ENCODE measurements at regions not wholly inside any gene's neighbourhood (a gene's known extent, or its start where the extent isn't known, plus 50 kb on each side); places are given as distances from the start of the nearest gene placed in this dataset.
"Not testable (repeated sequence)": the region's sequence is repeated elsewhere in the genome, so short reads cannot be mapped to it uniquely, and the experiment has no call there.

DNA sequence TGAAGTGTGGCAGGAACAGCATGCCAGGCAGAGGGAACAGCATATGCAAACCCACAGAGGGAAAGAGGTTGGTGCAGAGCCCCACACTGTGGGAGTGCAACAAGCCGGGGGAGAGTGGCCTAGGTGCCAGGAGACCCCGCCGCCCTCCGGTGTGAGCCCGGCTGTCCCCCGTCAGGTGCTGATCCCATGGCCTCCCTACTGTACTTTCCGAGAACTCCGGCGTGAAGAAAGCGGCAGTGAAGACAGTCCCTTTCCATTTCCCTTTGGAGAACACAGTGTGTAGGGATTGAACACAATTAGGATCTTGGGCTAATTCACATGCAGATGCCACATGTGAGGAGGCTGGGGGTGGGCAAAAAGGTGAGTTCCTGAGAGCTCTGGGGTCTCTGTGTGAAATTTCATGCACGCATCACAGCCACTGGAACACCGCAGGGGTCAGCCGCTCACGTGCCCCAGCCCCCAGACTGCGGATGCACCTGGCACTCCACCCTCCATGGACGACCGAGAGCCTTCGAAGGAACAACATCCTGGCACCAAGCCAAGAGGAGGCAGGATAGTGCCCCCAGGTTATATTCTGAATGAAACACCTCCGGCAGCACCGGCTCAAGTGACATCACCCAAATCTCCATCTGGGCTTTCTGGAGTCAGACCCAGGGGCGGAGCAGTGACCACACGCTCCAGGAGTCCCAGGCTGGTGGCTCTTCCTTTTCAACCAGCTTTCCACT, 82.1 kb upstream of the PPP2R2D start:
- H3K9me3 ChIP-seq (ENCODE audit: control insufficient read depth, insufficient read depth, low read length): no peaks in the 10 kb centered on the region
- no peak overlapping the region for H3K4me3 ChIP-seq (ENCODE audit: low read depth, low read length)
- no peak overlapping the region for H3K27ac ChIP-seq (ENCODE audit: low read depth, low read length)
- WGBS (ENCODE audit: insufficient coverage): 86% methylated on average over 22 of the region's 22 CpGs
- H3K36me3 ChIP-seq (ENCODE audit: control insufficient read depth, insufficient read depth, low read length): no peaks in the 10 kb centered on the region
- DNase-seq (ENCODE audit: low read depth in 4 of 6, low spot score in 6 of 6): no peak
- no peaks in the 10 kb centered on the region for H3K27me3 ChIP-seq (ENCODE audit: control insufficient read depth, insufficient read depth, low read length)
- no peaks in the 10 kb centered on the region for H3K4me1 ChIP-seq (ENCODE audit: control insufficient read depth, insufficient read depth, low read length)

DNA sequence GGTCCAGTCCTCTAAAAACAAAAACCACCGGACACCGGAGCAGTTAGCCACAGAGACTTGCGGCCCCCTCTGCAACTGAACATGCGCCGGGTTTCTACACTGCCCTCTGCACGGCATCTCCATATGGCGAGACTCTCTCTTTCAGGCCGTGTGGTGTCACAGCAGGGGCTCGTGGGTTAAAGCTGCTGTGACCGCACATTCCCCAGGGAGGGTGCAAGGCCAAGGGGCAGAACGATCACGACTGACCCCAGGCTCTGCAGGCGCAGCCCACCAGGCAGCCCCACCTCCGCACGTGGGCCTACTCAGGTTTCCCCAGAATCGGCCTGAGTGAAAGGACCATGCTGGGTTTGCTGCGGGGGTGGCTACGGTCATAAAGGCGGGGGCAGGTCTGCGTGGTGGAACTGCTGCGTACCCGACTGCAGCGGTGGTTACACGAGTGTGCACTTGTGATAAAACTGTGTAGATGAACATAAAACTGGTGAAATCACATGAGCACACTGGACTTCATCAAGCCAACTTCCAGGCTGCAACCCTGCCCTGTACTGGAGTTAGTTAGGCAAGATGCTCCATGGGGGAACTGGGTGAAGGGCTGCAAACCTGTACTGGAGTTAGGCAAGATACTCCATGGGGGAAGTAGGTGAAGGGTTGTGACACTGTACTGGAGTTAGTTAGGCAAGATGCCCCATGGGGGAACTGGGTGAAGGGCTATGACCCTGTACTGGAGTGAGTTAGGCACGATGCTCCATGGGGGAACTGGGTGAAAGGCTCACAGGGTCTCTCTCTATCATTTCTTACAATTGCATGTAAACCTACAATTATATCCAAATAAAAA, 81.4 kb upstream of the PPP2R2D start:
- no peaks in the 10 kb centered on the region for H3K36me3 ChIP-seq (ENCODE audit: control insufficient read depth, insufficient read depth, low read length)
- no peaks in the 10 kb centered on the region for H3K4me1 ChIP-seq (ENCODE audit: control insufficient read depth, insufficient read depth, low read length)
- DNase-seq (ENCODE audit: low read depth in 4 of 6, low spot score in 6 of 6): no peak
- H3K9me3 ChIP-seq (ENCODE audit: control insufficient read depth, insufficient read depth, low read length): no peaks in the 10 kb centered on the region
- no peak overlapping the region for H3K4me3 ChIP-seq (ENCODE audit: low read depth, low read length)
- H3K27ac ChIP-seq (ENCODE audit: low read depth, low read length): no peak overlapping the region
- 44% methylated on average over 22 of the region's 25 CpGs for WGBS (ENCODE audit: insufficient coverage)
- no peaks in the 10 kb centered on the region for H3K27me3 ChIP-seq (ENCODE audit: control insufficient read depth, insufficient read depth, low read length)

DNA sequence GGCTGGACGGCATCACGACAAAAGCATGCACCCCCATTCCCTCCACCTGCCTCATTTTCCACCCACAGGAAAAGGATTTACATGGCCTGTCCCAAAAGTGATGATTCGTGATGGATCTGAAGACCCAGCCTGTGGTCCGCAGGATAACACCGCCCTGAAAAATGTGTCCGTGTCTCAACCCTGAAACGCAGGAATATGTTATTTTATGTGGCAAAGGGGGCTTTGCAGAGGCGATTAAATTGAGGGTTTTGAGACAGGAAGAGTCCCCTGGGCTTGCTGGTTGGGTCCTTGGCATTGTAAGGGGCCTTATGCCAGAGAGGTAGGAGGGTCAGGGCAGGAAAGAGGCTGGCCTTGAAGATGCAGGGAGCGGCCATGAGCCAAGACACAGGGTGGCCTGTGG, 80.2 kb upstream of the PPP2R2D start:
- no peak for DNase-seq (ENCODE audit: low read depth in 4 of 6, low spot score in 6 of 6)
- WGBS (ENCODE audit: insufficient coverage): 85% methylated on average over 9 of the region's 9 CpGs
- Histone ChIP-seq H3K27ac (ENCODE audit: low read depth, low read length) (no peak overlapping the region), H3K27me3 (ENCODE audit: control insufficient read depth, insufficient read depth, low read length) (peaks cover 2% of the 10 kb centered on the region), H3K36me3 (ENCODE audit: control insufficient read depth, insufficient read depth, low read length) (no peaks in the 10 kb centered on the region), H3K4me1 (ENCODE audit: control insufficient read depth, insufficient read depth, low read length) (peaks cover 6% of the 10 kb centered on the region), H3K4me3 (ENCODE audit: low read depth, low read length) (no peak overlapping the region), H3K9me3 (ENCODE audit: control insufficient read depth, insufficient read depth, low read length) (no peaks in the 10 kb centered on the region)

DNA sequence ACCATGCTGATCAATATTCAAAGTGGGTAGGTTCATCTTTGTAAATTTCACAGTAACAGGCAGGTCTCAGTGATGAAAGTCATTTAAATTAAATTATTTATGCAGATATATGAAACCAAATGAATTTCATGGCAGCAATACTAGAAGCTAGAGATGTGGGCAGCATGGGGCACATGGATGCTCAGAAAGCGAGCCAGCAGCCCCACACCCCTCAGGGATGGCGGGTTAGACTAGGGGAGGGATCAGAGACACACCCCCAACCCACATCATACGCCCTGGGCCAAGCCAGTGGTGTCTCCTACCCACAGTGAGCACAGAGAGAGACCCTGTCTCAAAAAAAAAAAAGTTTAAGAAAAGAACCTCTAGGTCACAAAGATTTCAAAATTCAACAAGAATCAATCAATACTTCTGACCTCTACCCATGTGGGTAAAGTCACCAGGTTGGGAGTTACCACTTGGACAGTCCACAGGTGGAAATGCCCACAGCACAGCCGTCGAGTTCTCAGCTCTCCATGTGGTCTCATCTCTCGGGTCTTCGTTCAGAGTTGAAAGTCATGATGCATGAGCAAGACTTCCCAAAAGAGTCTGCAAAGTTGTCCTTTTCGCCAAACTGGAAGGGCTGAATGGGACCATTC, 79.3 kb upstream of the PPP2R2D start:
- Histone ChIP-seq H3K36me3 (ENCODE audit: control insufficient read depth, insufficient read depth, low read length) (no peaks in the 10 kb centered on the region), H3K9me3 (ENCODE audit: control insufficient read depth, insufficient read depth, low read length) (no peaks in the 10 kb centered on the region), H3K27me3 (ENCODE audit: control insufficient read depth, insufficient read depth, low read length) (peaks cover 5% of the 10 kb centered on the region), H3K27ac (ENCODE audit: low read depth, low read length) (no peak overlapping the region), H3K4me1 (ENCODE audit: control insufficient read depth, insufficient read depth, low read length) (peaks cover 6% of the 10 kb centered on the region), H3K4me3 (ENCODE audit: low read depth, low read length) (no peak overlapping the region)
- DNase-seq (ENCODE audit: low read depth in 4 of 6, low spot score in 6 of 6): no peak
- WGBS (ENCODE audit: insufficient coverage): 95% methylated on average over 6 of the region's 8 CpGs

DNA sequence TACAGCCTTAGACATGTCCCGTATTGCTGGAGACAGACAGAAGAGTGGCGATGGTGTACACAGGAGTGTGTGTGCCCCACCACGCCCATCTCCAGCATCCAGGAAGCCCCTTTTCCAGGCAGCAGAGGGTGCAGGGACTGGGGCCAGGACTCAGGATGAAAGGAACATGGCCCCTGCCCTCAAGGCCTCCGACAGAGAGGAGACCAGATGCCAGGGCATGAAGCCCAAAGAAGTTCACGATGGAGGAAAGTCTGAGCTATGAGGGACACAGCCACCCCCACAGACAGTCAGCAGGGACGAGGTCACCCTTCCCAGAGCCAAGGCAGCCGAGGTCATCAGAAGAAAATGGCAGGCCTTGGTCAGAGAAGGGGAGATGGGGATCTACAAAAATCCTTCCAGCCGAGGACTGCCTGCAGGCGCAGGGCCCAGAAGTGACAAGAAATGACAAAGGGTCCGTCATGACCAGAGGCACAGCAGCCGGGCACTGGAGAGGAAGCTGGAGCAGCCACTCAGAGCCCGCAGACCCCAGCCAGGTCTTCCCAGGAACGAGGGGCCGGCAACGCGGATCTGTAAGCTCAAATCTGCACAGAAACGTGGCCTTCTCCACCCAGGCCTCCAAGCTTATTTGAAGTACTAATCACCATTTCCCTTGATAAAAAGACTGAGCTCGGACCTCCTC, 78.7 kb upstream of the PPP2R2D start:
- Histone ChIP-seq H3K9me3 (ENCODE audit: control insufficient read depth, insufficient read depth, low read length) (no peaks in the 10 kb centered on the region), H3K27me3 (ENCODE audit: control insufficient read depth, insufficient read depth, low read length) (peaks cover 5% of the 10 kb centered on the region), H3K27ac (ENCODE audit: low read depth, low read length) (no peak overlapping the region), H3K36me3 (ENCODE audit: control insufficient read depth, insufficient read depth, low read length) (no peaks in the 10 kb centered on the region), H3K4me3 (ENCODE audit: low read depth, low read length) (no peak overlapping the region), H3K4me1 (ENCODE audit: control insufficient read depth, insufficient read depth, low read length) (peaks cover 6% of the 10 kb centered on the region)
- WGBS (ENCODE audit: insufficient coverage): 77% methylated on average over 14 of the region's 18 CpGs
- DNase-seq (ENCODE audit: low read depth in 4 of 6, low spot score in 6 of 6): no peak

DNA sequence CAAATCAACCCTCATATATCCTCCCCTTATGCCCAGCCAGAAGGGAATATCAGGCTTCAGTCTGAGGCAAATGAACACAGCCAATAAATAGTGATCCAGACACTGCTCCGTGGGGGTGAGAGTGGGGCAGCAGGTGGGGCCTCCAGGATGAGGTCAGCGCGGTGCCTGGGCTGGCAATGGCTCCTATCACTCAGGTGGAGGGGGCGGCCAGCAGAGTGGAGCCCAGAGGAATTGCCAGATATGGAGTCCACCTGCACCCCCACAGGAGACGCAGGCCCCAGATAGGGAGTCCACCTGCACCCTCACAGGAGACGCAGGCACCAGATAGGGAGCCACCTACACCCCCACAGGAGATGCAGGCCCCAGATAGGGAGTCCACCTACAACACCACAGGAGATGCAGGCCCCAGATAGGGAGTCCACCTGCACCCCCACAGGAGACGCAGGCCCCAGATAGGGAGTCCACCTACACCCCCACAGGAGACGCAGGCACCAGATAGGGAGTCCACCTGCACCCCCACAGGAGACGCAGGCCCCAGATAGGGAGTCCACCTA, 78.0 kb upstream of the PPP2R2D start:
- DNase-seq (ENCODE audit: low read depth in 4 of 6, low spot score in 6 of 6): no peak
- H3K4me3 ChIP-seq (ENCODE audit: low read depth, low read length): no peak overlapping the region
- WGBS (ENCODE audit: insufficient coverage): 71% methylated on average over 8 of the region's 9 CpGs
- no peaks in the 10 kb centered on the region for H3K9me3 ChIP-seq (ENCODE audit: control insufficient read depth, insufficient read depth, low read length)
- H3K36me3 ChIP-seq (ENCODE audit: control insufficient read depth, insufficient read depth, low read length): no peaks in the 10 kb centered on the region
- peaks cover 6% of the 10 kb centered on the region for H3K4me1 ChIP-seq (ENCODE audit: control insufficient read depth, insufficient read depth, low read length)
- no peak overlapping the region for H3K27ac ChIP-seq (ENCODE audit: low read depth, low read length)
- H3K27me3 ChIP-seq (ENCODE audit: control insufficient read depth, insufficient read depth, low read length): peaks cover 5% of the 10 kb centered on the region

DNA sequence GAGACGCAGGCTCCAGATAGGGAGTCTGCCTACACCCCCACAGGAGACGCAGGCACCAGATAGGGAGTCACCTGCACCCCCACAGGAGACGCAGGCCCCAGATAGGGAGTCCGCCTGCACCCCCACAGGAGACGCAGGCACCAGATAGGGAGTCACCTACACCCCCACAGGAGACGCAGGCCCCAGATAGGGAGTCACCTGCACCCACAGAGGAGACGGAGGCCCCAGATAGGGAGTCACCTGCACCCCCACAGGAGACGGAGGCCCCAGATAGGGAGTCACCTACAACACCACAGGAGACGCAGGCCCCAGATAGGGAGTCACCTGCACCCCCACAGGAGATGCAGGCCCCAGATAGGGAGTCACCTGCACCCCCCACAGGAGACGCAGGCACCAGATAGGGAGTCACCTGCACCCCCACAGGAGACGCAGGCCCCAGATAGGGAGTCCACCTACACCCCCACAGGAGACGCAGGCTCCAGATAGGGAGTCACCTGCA, 77.2 kb upstream of the PPP2R2D start:
- H3K9me3 ChIP-seq (ENCODE audit: control insufficient read depth, insufficient read depth, low read length); H3K27ac ChIP-seq (ENCODE audit: low read depth, low read length); H3K4me1 ChIP-seq (ENCODE audit: control insufficient read depth, insufficient read depth, low read length); H3K4me3 ChIP-seq (ENCODE audit: low read depth, low read length); DNase-seq (ENCODE audit: low read depth in 4 of 6, low spot score in 6 of 6); H3K27me3 ChIP-seq (ENCODE audit: control insufficient read depth, insufficient read depth, low read length); H3K36me3 ChIP-seq (ENCODE audit: control insufficient read depth, insufficient read depth, low read length): not testable (repeated sequence)
- WGBS (ENCODE audit: insufficient coverage): 94% methylated on average over 2 of the region's 12 CpGs

DNA sequence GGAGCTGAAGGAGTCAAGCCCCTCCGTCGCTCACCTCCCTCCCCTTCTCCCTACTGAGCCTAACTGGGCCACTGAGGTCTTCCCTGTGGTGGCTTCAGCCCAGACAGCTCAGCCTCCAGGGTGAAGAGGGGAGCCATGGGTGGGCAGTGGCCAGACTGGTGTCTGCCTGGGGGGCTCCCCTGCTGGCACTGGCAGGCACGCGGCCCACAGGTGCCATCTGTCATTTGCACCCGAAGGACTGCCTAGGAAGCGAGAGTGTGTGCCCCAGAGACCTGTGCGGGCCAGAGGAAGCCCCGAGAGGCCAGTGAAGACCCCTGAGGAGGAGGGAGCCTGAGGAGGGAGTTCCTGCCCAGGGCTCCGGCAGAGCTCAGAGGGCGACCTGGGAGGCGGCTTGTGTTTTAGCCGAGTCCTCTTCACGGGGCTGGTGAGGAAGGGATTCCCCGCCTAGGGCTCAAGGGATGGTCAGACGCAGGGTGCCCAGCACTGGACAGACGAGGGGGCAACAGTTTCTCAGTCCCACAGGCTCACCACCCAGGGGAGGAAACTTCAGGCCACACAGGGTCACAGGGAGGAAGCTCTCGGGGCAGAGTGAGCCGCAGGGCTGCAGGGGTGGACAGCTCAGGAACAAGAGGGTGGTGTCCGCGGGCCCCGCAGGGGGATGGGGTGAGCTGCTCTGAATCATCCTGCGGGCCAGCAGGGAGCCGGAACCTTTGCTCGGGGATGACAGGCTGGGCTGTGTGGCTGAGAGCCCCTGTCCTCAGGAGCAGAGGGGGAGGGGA, 76.2 kb upstream of the PPP2R2D start:
- DNase-seq (ENCODE audit: low read depth in 4 of 6, low spot score in 6 of 6): no peak
- Histone ChIP-seq H3K4me1 (ENCODE audit: control insufficient read depth, insufficient read depth, low read length) (peaks cover 6% of the 10 kb centered on the region), H3K9me3 (ENCODE audit: control insufficient read depth, insufficient read depth, low read length) (no peaks in the 10 kb centered on the region), H3K36me3 (ENCODE audit: control insufficient read depth, insufficient read depth, low read length) (no peaks in the 10 kb centered on the region), H3K4me3 (ENCODE audit: low read depth, low read length) (no peak overlapping the region), H3K27ac (ENCODE audit: low read depth, low read length) (no peak overlapping the region), H3K27me3 (ENCODE audit: control insufficient read depth, insufficient read depth, low read length) (peaks cover 5% of the 10 kb centered on the region)
- WGBS (ENCODE audit: insufficient coverage): 63% methylated on average over 16 of the region's 24 CpGs
